ENCODE measurements at regions not wholly inside any gene's neighbourhood (a gene's known extent, or its start where the extent isn't known, plus 50 kb on each side); places are given as distances from the start of the nearest gene placed in this dataset.
A peak's percentile ranks its signal among the peaks of the same experiment; 100 is the strongest.
"Not testable (repeated sequence)": the region's sequence is repeated elsewhere in the genome, so short reads cannot be mapped to it uniquely, and the experiment has no call there.

- H3K4me3 ChIP-seq (ENCODE audit: low read length) = no peak overlapping the region
- TF ChIP-seq, protein P1, sequence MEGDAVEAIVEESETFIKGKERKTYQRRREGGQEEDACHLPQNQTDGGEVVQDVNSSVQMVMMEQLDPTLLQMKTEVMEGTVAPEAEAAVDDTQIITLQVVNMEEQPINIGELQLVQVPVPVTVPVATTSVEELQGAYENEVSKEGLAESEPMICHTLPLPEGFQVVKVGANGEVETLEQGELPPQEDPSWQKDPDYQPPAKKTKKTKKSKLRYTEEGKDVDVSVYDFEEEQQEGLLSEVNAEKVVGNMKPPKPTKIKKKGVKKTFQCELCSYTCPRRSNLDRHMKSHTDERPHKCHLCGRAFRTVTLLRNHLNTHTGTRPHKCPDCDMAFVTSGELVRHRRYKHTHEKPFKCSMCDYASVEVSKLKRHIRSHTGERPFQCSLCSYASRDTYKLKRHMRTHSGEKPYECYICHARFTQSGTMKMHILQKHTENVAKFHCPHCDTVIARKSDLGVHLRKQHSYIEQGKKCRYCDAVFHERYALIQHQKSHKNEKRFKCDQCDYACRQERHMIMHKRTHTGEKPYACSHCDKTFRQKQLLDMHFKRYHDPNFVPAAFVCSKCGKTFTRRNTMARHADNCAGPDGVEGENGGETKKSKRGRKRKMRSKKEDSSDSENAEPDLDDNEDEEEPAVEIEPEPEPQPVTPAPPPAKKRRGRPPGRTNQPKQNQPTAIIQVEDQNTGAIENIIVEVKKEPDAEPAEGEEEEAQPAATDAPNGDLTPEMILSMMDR (conservative IDR thresholded peaks at IDR 0.05; ENCODE audit: low read depth, low read length) = no peak
- no peak for DNase-seq (ENCODE audit: low read depth)
Observed at GRCh38 chr9:82894961-82895821, 167.8 kb downstream of the RASEF start.

GRCh38 chr9:82895822-82896110 lies 167.2 kb downstream of the RASEF start:
- H3K4me3 ChIP-seq (ENCODE audit: low read length) = no peak overlapping the region
- DNase-seq (ENCODE audit: low read depth) = no peak
- TF ChIP-seq, protein P1 (conservative IDR thresholded peaks at IDR 0.05; ENCODE audit: low read depth, low read length) = no peak

DNA sequence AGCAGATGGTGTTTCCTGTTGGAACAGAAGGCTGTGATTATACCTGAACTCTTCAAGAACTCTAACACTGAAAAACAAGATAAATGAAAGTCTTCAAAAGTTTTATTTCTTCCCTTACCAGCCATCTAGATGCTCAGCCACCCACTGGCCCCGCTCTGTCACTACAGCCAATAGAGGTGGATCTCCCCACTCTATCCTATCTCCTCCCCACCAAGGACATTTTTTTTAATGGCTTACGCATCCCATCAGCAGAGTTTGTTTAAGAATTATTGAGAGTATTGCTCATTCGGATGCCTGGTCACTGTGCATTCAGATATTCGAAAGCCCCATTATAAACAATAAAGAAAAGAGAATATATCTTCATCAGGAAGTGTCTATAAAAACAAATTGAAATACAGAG lies 159.4 kb downstream of the RASEF start:
- no peak overlapping the region for H3K4me3 ChIP-seq (ENCODE audit: low read length)
- TF ChIP-seq, protein P1 (conservative IDR thresholded peaks at IDR 0.05; ENCODE audit: low read depth, low read length) = peak; percentile 31
- no peak for DNase-seq (ENCODE audit: low read depth)

DNA sequence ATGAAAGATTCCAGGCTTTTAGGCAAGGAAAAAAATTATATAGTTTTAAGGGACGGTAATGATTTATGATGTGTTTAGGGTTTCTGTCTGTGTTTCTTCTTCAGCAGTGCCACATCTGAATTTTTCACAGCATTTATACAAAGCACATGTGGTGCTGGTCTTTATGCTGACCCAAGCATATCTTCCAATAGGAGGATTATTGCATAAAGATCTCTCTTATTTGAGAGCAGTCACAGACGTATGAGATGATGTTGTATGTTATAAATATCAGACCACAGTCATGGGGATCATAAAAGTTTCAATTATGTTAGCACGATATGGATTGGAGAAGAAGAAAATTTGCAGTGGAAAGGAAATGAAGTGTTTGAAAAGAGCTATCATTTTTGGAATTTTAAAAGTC lies 150.9 kb downstream of the RASEF start:
- no peak for DNase-seq (ENCODE audit: low read depth)
- TF ChIP-seq, protein P1 (conservative IDR thresholded peaks at IDR 0.05; ENCODE audit: low read depth, low read length) = no peak
- no peak overlapping the region for H3K4me3 ChIP-seq (ENCODE audit: low read length)

DNA sequence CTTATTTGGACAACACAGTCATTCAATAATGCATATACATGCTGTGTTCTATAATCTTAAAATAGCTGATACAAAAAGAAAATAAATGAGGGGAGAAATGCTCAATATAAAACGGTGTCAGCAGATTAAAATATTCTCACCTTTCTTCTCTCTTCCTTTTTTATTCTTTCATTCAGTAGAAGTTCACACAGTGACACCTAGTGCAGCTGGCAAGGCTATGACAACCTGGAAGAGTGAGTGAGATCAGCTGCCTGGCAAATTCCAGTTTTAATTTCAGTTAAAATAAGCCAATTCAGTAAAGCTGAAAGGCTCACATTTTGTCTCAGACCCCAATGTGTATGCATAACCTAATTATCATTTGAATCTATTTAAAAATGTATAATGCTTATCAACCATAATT lies 150.3 kb downstream of the RASEF start:
- TF ChIP-seq, protein P1 (conservative IDR thresholded peaks at IDR 0.05; ENCODE audit: low read depth, low read length) = peak; percentile 59
- no peak for DNase-seq (ENCODE audit: low read depth)
- H3K4me3 ChIP-seq (ENCODE audit: low read length) = no peak overlapping the region

GRCh38 chr9:82916238-82916637 lies 146.7 kb downstream of the RASEF start:
- DNase-seq (ENCODE audit: low read depth); H3K4me3 ChIP-seq (ENCODE audit: low read length): not testable (repeated sequence)

DNA sequence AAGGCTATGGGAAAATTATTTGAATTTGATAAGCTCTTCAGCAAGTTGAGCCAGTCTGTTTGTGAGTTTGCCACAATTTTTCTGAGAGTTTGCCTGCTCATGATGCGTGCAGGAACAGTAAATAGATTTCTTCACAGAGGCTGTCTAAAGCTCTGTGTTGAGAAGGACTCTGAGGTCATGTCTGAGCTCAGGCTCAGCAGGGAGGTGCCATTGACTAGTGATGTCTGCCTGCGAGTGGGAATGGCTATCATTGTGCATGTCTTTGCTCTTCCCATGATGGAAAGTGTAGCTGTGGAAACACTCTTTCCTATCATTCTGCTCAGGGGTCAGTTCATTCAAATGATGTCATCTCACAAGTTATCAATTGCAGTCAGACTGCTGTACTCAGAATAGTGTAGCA lies 142.8 kb downstream of the RASEF start:
- TF ChIP-seq, protein P1 (conservative IDR thresholded peaks at IDR 0.05; ENCODE audit: low read depth, low read length) = no peak
- no peak for DNase-seq (ENCODE audit: low read depth)
- no peak overlapping the region for H3K4me3 ChIP-seq (ENCODE audit: low read length)
